Stimulated activated CD4-positive, alpha-beta T cell treated with anti-CD3 and anti-CD28 coated beads, Interleukin-1b, Interleukin-23, amount 100 ng/mL, for 4 hours (primary cell): ENCODE measurements at regions not wholly inside any gene's neighbourhood (a gene's known extent, or its start where the extent isn't known, plus 50 kb on each side); places are given as distances from the start of the nearest gene placed in this dataset.
"Not testable (repeated sequence)": the region's sequence is repeated elsewhere in the genome, so short reads cannot be mapped to it uniquely, and the experiment has no call there.

ENCODE experiments used
- DNase-seq, 2 donors: peaks; one replicate each; pipeline ENCODE4 v3.0.0-alpha.2; 2020; ENCODE audit warnings: low read depth in 2 of 2

DNA sequence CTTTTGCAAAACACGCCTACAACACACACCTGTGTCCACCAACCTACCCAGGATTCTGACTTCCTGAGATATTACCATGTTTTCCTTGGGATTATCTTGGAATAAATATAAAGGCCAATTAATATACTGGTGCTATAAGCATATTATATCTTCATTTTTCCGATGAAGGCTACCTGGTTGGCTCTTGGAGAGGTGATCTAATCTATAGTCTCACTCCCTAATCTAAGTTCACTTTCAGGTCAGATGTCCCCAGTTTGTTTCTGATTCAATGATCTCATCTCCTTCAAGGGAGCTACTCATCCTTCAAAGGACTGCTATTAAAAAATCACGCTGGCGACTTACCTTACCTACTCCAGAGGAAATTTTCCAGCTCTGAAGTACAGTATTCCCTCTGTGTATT is 517.5 kb downstream of the KLF5 start:
- no peak for DNase-seq

DNA sequence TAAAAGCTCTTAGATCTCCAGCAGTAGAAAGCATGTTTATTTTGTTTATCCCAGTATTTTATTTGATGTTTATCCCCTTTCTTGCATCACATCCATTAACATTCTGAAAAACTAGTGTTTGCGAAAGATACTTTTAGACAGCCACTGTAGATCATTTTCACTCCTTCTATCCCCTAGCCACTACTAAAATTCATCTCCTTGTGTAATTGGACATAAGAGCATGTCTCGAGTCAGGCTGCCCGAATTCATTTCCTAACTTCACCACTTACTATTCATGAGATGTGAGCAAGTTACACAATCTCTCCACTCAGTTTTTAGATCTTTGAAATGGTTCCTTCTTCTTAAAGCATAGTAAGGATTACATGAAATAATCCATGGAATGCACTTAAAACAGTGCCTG is 514.0 kb downstream of the KLF5 start:
- DNase-seq, result no peak

DNA sequence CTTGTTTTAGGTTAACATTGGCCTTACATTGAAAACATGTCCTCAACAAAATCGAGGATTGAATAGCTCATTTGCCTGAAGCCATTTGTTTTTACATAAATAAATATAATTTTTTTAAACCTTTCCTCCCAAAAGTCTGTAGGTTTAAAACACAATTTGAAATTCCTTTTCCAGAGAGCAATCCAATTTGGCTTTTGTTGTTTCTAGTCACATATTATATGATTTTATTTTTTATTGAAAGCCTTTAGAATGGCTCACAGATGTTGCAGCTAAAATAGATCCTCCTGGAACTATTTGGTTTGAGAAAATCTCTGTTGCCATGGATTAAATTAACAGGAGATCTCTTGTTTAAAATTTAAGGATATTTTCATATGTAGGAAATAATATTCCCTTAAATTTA is 512.6 kb downstream of the KLF5 start:
- no peak for DNase-seq

DNA sequence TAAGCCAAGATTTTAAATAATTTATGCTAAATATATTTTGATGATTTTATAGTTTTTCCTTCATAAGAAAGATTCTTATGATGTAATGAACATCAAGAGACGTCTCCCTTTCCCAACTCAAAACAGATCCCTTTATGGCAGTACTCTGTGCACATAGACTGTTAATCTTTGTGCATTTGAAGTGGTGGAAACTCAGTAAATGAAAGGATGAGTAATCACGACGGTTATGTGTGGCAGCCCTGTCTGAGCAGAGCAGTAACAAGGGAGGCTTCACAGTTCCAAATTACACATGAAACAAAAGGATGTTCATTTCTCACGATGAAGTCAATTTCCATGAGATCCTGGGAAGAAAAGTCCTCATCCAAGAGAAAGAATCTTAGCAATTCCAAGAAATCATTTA is 498.1 kb downstream of the KLF5 start:
- no peak for DNase-seq

DNA sequence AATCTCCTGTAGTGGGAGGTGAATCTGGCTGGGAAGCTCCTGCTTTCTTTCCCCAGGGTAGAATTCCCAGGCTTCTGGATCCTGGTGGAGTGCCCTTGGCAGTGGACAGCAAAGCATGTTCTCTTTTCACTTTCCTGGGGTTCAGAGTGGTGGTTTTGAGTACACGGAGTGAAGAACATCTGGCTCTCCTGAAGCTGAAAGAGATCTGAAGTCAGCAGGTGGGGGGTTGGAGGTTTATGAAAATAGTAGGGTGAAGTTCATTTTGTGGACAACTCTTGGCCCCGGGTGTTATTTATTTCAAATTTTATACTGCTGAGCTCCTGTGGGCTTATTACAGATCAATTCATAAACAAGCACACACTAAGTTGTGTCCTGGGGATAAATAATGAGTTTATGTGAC is 497.3 kb downstream of the KLF5 start:
- DNase-seq, result no peak

DNA sequence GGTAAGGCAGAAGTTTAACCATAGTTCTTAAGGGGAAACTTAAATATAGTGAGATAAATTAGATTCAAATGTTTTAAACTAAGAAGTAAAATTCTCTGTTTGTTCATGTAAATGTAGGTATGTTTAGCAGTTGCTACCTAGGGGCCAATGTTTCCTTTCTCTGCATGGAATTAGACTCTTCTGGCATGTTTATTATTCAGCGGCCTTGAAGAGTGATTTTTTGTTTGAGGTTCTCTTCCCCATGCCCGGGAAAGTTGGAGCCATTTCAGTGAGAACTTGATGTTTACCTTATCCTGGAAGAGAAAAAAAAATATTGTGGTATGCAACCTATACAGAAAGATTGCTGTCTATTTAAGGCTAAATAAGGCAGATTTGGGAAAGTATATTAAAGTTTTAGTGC is 492.9 kb downstream of the KLF5 start:
- no peak for DNase-seq

DNA sequence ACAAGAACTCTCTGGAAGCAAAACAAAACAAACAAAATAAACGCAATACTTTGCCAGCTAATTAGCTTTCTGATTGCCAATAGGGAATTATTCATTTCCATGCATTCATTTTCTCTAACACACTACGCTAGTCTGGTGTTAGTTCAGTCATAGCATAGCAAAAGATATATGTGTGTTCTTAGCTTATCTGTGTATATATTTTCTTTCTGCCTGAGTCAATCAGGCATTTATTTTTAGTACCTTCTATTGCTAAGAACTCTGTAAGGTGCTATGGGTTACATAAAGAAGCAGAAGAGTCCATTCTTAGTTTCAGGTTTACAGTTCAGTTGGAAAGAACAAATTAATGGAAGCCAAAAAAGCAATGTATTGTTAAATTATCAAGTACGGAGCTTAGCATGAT is 490.9 kb downstream of the KLF5 start:
- no peak for DNase-seq

DNA sequence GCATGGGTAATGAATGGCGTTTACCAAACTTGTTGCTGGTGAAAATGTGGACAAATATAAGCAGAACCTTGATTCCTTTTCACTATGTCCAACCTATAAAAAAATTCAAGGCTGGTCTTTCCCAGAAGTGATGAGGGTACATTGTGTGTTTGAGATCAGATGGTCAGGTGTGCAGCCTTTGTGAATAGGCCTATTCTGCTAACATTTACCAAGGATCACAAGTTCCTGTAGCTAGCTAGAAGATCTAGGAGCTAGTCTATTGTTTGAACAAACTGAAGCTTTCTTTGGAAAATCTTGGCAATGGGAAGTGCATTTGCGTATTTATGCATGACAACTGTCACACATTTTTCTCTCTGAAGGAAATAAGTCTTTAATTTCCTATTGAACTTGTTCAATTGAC is 489.6 kb downstream of the KLF5 start:
- DNase-seq, result no peak

DNA sequence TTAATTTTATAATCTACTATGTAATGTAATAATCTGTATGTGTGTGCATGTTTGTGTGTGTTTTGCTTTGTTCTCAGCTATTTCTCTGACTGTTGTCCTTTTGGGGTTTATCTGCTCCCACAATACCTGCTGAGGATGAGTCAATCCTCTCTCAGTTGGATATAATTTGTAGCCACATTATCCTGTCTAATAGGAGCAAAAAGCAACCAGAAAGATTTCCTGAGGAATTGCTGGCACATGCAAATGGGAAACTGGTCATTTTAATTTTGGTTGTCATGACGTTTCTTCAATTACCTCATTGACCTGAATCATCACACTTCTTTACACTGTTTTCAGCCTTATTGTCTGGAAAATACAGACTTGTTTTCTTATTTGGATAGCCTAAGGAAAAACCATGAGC is 488.4 kb downstream of the KLF5 start:
- no peak for DNase-seq

DNA sequence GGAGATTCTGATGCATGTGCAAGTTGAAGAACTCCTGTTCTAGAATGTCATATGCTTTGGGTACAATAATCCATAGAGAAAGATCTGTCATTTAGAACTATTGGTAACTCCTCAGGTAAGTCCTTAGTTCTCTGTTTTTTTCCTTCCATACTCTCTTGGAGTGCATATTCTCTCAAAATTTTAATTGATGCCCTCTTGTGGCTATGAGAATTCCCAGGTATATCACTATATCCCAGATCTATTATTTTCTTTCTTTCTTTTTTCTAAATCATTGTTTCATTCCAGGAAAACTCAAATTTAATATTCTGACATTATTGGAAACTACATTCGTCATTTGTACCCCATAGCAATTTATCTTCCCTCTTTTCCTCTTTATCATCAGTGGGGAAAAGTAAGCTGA is 485.4 kb downstream of the KLF5 start:
- DNase-seq, result no peak

DNA sequence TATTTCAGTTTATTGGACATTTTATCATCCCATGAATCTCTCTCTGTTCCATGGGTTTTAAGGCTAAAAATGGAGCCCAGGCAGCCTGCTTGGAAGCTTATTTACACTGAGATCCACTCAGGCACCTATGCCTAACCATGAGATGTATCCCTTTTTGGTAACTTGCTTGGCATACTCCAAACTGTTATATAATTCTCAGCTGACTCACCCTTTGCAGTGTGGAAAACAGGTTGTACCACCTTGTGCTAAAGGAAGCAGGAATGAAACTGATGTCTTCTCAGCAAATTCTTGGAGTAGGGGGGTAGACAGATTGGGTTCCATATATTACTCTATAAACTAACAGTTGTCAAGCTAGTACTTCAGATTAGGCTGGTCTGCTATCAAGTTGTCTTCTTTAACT is 483.6 kb downstream of the KLF5 start:
- DNase-seq, result no peak

DNA sequence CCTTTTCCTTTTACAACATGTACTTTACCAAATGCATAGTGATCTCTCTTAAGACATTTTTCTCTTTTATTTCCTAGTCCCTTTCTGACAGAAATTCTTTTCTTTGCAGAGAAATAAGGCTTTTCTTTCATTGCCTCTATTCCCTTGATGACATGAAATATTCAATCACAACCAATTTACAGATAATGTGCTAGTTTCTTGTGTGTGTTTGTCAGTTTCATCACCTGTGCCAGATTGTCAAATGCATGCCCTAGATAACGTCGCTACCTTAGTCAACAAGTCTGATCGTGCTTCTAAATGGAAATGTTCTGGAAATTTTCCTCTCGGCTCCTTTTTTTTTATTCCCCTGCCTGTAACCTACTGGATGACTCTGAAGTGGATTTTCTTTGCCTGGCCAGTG is 478.1 kb downstream of the KLF5 start:
- no peak for DNase-seq

DNA sequence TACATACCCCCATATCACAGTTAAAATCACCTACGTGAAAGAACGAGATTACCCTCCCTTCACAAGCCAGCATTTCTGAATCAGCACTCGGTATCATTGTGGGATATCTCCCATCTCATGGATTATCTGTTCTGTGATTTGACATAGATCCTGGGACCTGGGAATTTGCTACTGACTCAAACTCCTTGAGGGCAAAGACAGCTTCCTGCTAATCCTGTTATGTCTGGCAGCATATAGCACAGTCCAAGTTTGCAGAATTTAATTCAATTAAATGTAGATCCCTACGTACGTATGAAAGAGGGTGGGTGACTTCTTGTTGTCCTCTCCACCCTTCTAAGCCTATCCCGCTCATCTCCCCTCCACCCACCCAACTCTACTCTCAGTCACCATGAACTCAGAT is 476.5 kb downstream of the KLF5 start:
- DNase-seq, result no peak

DNA sequence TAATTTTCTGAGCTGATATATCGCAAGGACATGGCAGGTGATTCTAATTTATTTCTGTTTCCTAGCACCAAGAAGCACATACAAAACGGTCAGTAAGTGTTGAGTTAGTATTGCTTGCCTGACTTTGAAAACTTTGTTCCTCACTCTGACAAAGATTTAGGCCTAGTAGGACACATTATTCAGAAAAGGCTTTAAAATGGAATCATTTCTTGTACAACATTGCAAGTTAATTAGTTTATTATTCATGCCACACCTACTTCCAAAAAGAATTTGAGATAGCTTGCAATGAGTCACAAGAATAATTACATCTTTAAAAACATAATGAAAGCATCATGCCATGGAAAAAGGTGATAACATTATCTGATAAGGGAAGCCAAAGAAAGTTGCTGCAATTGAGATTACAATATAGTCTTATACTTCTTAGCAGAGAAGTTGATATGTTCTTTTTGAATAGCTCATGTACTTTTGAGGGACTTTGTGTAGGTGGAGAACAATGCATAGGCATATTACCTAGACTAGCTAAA is 474.2 kb downstream of the KLF5 start:
- DNase-seq, result no peak

DNA sequence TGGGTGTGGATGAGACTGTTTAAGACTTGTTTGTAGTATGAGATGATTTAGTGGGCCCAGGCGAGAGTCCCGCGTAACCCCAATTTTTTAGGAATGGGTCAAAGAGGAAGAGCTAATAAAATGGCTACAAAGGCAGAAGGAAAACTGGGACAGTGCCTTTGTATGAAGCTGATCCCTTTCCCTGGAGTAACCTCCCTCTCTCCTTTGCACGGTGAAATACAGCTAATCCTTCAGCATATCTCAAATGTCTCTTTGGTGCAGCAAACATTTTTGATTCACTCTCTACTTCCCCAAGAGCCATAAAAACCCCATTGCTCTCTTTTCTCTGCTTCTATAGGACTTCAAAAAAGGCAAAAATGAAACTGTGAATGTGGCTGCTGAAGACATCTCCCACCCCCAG is 473.8 kb downstream of the KLF5 start:
- no peak for DNase-seq

DNA sequence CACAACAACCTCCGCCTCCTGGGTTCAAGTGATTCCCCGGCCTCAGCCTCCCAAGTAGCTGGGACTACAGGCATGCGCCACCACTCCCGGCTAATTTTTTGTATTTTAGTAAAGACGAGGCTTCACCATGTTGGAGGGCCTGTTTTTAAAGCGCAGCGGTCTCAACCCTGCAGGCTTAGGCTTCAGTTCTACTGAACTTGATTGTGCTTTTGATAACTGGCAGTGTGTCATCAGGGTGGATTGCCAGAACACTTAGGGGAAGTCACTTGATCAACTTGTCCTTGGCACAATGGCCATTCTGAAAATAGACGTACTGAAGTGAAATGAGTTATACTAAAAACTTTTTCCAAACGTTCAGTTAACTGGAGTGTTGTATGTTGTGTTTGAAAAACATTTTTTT is 472.2 kb downstream of the KLF5 start:
- no peak for DNase-seq

DNA sequence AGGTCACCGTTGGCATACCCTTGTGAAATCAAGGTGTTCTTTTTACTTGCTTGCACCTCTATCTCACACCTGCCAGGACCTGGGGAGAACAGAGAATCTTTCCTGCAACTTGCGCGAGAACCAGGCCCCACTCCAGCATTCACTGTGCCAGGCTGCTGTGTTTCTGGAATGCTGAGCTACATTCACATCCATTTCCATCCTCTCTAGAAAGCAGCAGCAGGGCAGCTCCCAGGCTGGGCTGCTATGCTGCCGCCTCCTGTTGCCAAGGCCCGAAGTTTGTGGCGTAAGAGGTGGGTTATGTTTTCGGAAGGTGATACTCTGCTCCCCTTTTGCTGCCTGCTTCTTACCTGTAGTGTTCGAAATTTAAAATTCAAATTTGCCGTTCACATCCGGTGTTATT is 464.1 kb downstream of the KLF5 start:
- no peak for DNase-seq

DNA sequence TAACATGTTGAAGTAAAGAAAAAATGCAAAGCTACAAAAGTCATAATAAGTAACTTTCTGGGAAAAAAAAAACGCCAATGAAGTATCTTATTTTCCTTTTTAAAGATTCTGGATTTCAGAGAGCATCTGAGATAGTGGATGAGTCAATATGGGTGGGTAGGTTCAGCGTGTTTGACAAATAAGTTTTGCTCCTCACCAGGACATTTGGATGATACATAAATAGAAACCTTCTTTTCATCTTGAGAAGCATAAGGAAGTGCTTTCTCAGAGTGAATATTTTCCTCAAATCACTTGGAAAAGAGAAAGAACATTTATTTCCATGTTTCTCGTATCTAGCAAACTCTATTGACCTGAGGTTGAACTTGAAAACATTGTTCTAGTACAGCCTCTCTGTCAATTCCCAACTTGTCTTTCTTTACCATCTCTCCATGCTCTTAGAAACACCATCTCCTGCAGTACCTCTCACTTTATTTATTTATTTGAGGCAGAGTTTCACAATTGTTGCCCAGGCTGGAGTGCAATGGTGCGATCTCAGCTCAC is 463.2 kb downstream of the KLF5 start:
- DNase-seq, result no peak

DNA sequence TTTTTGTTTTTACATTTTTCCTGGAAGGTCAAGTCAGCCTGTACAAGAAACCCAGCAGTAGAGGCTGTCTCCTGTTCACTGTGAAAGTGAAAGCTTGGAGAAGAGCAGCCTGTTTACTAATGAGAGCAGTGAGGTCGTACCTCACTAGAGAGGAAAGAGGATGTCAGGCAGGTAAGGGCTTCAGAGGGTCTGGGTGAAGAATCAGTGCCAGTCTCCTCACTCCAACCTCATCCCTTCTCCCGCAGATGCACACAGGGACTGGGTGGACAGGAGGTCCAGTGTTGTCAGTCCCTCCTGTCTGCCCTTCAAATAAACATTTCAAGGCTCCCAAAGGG is 462.5 kb downstream of the KLF5 start:
- DNase-seq, result no peak

DNA sequence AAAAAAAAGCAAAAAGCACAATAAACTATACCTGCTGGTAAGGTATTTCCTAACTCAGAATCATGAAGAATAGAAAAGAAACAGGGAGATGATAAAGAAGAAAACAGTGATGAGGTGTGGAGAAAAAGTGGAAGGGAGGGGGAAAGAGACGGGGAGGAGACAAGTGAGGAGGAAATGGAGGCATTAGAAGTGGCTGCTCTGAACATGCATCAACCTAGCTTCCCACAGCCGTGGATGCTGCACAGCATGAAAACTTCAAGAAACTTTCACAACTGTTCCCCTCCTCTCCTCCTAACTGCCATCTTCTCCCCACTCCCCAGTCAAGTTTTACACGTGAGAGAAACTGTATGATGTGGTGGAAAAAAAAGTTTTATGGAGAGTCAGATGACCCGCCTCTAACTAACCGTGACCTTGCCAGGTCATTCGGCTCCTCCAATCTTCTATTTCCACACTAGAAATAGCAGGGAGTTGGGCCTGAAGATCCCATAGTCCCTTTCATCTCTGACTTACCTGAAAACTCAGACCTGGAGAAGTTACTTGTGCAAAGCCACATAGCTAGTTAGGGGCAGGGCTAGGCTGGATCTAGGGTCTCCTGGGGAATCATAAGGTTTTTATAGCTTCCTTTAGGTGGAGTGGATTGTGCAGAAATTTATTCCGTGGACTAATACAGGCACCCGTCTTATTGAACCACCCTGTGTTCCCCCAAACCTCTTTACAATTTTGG is 461.9 kb downstream of the KLF5 start:
- no peak for DNase-seq

DNA sequence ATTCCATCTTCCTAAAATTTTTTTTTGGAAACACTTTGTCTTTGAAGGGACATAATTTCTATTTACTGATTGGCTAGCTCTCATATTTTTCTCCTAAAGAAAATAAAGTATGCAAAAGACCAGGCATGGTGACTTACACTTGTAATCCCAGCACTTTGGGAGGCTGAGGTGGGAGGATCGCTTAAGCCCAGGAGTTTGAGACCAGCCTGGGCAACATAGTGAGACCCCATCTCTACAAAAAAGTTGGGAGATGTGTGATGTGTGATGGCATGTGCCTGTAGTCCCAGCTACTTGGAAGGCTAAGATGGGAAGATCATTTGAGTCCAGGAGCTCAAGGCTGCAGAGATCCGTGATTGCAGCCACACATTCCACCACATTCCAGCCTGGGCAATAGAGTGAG is 461.3 kb downstream of the KLF5 start:
- DNase-seq, result not testable (repeated sequence)

DNA sequence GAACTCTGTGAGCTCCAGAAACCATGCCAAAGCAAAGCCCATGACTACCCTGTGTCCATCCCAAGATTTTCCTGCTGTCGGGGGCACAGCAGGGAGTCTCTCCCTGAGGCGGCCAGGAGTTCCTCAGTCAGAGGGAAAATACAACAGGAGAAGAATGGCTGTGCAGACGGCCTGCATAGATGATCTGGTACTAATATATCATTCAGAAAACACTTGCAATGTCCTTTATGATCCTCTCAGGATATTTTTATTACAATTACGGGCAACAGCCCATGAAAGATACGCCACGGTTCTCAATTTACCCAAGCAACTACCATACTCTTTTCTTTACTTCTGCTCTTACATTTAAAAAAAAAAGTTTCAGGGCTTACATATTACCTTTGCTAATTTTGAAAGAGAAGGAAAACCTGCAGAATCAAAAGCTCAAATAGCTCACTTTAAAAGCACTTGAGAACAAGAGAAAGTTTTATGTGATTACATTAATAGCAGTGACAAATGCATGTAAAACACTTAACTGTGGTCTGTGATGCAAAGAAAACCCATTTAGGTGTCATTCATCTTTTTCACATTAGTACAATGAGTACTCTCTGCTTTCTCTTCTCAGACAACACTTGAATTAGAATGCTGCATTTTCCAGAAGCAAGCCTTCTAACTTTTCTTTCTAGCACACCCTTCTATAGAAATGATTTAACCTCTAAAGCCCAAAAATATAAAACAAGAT is 460.8 kb downstream of the KLF5 start:
- DNase-seq, result no peak

DNA sequence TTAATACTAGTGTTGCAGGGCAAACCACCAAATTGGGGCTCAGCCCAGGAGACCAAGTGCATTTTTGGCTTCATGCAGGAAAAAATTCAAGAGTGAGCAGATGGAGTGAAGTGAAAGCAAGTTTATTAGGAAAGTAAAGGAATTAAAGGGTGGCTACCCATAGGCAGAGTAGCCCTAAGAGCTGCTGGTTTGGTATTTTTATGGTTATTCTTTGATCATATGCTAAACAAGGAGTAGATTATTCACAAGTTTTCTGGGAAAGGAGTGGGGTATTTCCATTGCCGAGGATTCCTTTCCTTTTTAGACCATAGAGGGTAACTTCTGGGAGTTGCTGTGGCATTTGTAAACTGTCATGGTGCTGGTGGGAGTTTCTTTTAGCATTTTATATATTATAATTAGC is 459.0 kb downstream of the KLF5 start:
- DNase-seq, result no peak
